DOHH2 (cell line): ENCODE measurements at regions not wholly inside any gene's neighbourhood (a gene's known extent, or its start where the extent isn't known, plus 50 kb on each side); places are given as distances from the start of the nearest gene placed in this dataset.

ENCODE experiments used
- H3F3A ChIP-seq: fragments of 200-600 bp; sonication (generic), shearing (Covaris generic); 2 replicates; pipeline ENCODE4 v1.6.0; 2016; ENCODE audit warnings: antibody characterized with exemption, mild to moderate bottlenecking; ENCODE audit not compliant: control insufficient read depth, insufficient read depth
- H3K27ac ChIP-seq: fragments of 200-600 bp; sonication (generic); 2 replicates; pipeline ENCODE4 v1.5.1; 2014; ENCODE audit warnings: low read depth, mild to moderate bottlenecking, low read length, moderate library complexity
- H3K27me3 ChIP-seq: fragments of 200-600 bp; sonication (generic); 2 replicates; pipeline ENCODE4 v1.6.1; 2014; ENCODE audit warnings: mild to moderate bottlenecking, low read length, mixed read lengths; ENCODE audit not compliant: control insufficient read depth
- H3K36me3 ChIP-seq: fragments of 200-600 bp; sonication (generic); 2 replicates; pipeline ENCODE4 v1.6.1; 2014; ENCODE audit warnings: mild to moderate bottlenecking, low read length, moderate library complexity, mixed read lengths; ENCODE audit not compliant: control insufficient read depth
- H3K4me1 ChIP-seq: fragments of 200-600 bp; sonication (generic); 2 replicates; pipeline ENCODE4 v1.6.1; 2014; ENCODE audit warnings: mild to moderate bottlenecking, low read length, mixed read lengths; ENCODE audit not compliant: control insufficient read depth
- H3K4me2 ChIP-seq: fragments of 200-600 bp; sonication (generic); 2 replicates; pipeline ENCODE4 v1.6.0; 2014; ENCODE audit warnings: mild to moderate bottlenecking, low read length, moderate library complexity
- H3K4me3 ChIP-seq: fragments of 200-600 bp; sonication (generic); 2 replicates; pipeline ENCODE4 v1.5.1; 2014; ENCODE audit warnings: mild to moderate bottlenecking, low read length, mixed read lengths
- H3K79me2 ChIP-seq: fragments of 200-600 bp; sonication (generic); 2 replicates; pipeline ENCODE4 v1.6.1; 2014; ENCODE audit warnings: mild to moderate bottlenecking, low read length, mixed read lengths; ENCODE audit not compliant: control insufficient read depth
- H3K9me2 ChIP-seq: fragments of 200-600 bp; sonication (generic); replicated peaks from 2 replicates; pipeline ENCODE4 v1.6.1; 2014; ENCODE audit warnings: mild to moderate bottlenecking, low read length, mixed read lengths; ENCODE audit not compliant: control insufficient read depth
- H3K9me3 ChIP-seq: fragments of 200-600 bp; sonication (generic); 2 replicates; pipeline ENCODE4 v1.6.1; 2014; ENCODE audit warnings: antibody characterized with exemption, low read length, mixed read lengths; ENCODE audit not compliant: control insufficient read depth, insufficient read depth
- H4K20me1 ChIP-seq: fragments of 200-600 bp; sonication (generic); 2 replicates; pipeline ENCODE4 v1.6.0; 2014; ENCODE audit warnings: low read depth, mild to moderate bottlenecking, antibody characterized with exemption, low read length, moderate library complexity; ENCODE audit not compliant: control insufficient read depth, insufficient read depth
- CTCF ChIP-seq: fragments of 200-600 bp; sonication (generic); IDR thresholded peaks from one replicate; pipeline ENCODE4 v1.5.1; 2014; ENCODE audit warnings: antibody characterized with exemption, mild to moderate bottlenecking, low read depth, low read length; ENCODE audit not compliant: poor library complexity, severe bottlenecking
- EZH2phosphoT487 ChIP-seq: fragments of 200-600 bp; sonication (generic); IDR thresholded peaks from 2 replicates; pipeline ENCODE4 v1.6.1; 2017; ENCODE audit warnings: borderline replicate concordance, mild to moderate bottlenecking, antibody characterized with exemption, low read length, moderate library complexity, mixed read lengths

GRCh38 chr2:176727696-176728095, 458.5 kb downstream of the MTX2 start:
- no peak overlapping the region for H3K4me3 ChIP-seq
- no peaks in the 10 kb centered on the region for H3K79me2 ChIP-seq
- no peaks in the 10 kb centered on the region for H3K9me2 ChIP-seq
- H3F3A ChIP-seq = no peaks in the 10 kb centered on the region
- no peak overlapping the region for H3K4me2 ChIP-seq
- H3K27ac ChIP-seq = no peak overlapping the region
- no peaks in the 10 kb centered on the region for H3K4me1 ChIP-seq
- TF ChIP-seq EZH2phosphoT487 (no peak), CTCF (no peak)
- no peaks in the 10 kb centered on the region for H3K36me3 ChIP-seq
- no peaks in the 10 kb centered on the region for H3K9me3 ChIP-seq
- no peaks in the 10 kb centered on the region for H3K27me3 ChIP-seq
- no peaks in the 10 kb centered on the region for H4K20me1 ChIP-seq

DNA sequence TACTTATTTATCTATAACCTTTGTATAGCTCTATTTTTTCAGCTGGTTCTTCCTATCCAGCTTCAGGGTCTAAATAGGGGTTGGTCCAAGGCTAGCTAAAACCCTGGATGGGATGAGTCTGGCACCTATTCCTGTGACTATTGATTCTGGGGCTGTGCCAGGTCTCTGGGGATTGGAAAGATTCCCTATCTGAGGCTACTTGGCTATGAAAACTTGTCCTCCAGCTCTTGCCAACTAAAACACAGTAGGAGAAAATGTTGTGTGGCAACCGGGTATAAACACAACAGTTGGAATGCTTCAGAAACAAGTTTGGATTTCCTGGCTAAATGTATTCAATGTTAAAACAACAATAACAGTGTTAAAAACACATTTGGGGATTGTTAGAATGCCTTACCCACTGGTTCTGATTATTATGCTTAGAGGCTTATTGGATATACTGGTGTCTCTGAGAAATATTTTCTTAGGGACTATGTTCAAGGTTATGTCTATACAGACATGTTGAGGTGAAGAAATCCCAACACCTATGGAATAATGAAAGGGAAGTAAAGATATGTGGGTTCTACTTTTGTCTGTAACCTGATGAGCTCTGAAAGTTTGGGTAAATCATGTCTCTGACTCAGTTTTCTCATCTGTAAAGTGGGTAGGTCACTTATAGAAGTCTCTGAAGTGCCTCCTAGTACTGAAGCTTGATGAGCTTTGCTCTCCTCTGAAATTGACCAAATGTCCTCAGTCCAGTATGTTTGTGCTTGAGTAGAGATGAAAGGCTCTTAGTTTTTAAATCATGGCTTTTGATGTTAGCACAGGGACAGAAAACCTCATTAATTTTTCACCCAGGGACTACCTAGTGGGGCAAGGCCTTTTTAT, 460.7 kb downstream of the MTX2 start:
- Histone ChIP-seq H3K27me3 (peaks cover 14% of the 10 kb centered on the region; the same call in 1 of the 2 replicates), H3K27ac (no peak overlapping the region), H3K9me2 (no peaks in the 10 kb centered on the region), H3K4me3 (no peak overlapping the region), H3F3A (no peaks in the 10 kb centered on the region), H4K20me1 (no peaks in the 10 kb centered on the region), H3K79me2 (no peaks in the 10 kb centered on the region), H3K4me2 (no peak overlapping the region), H3K9me3 (no peaks in the 10 kb centered on the region; the same call in 1 of the 2 replicates), H3K36me3 (no peaks in the 10 kb centered on the region), H3K4me1 (no peaks in the 10 kb centered on the region)
- TF ChIP-seq CTCF (no peak), EZH2phosphoT487 (no peak)

- no peak overlapping the region for H3K27ac ChIP-seq
- no peaks in the 10 kb centered on the region; the same call in 1 of the 2 replicates for H3K9me3 ChIP-seq
- H3K9me2 ChIP-seq = no peaks in the 10 kb centered on the region
- H4K20me1 ChIP-seq = no peaks in the 10 kb centered on the region
- TF ChIP-seq CTCF (no peak), EZH2phosphoT487 (no peak)
- no peaks in the 10 kb centered on the region for H3K36me3 ChIP-seq
- no peaks in the 10 kb centered on the region for H3K79me2 ChIP-seq
- no peaks in the 10 kb centered on the region for H3F3A ChIP-seq
- H3K4me2 ChIP-seq = no peak overlapping the region
- no peaks in the 10 kb centered on the region for H3K4me1 ChIP-seq
- peaks cover 15% of the 10 kb centered on the region; the same call in 1 of the 2 replicates for H3K27me3 ChIP-seq
- no peak overlapping the region for H3K4me3 ChIP-seq
Observed at GRCh38 chr2:176732780-176733179, 463.5 kb downstream of the MTX2 start.
